ENCODE measurements at regions not wholly inside any gene's neighbourhood (a gene's known extent, or its start where the extent isn't known, plus 50 kb on each side); places are given as distances from the start of the nearest gene placed in this dataset.

DNA sequence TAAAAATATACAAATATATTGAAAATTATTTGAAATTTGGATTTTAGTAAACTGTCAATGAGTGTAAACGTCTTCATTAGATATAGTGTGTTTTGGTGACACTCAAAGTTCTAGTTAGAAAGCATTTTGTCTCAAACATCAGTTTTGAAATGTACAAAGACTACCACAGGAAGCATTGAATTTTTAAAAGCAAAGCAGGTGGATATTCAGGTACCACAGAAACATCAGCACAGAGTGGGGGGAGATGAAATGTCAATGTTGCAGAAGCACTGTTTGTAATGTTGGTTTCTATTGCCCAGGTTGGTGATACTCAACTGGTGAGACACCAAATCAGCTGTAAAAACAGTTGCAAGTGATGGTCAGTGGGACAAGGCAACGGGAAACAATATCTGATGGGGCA lies 136.5 kb upstream of the ITGA4 start:
- Histone ChIP-seq H3K36me3 (no peaks in the 10 kb centered on the region), H3K27me3 (no peaks in the 10 kb centered on the region), H3K4me1 (no peaks in the 10 kb centered on the region), H3K4me3 (no peak overlapping the region), H3K9me3 (no peaks in the 10 kb centered on the region), H3K27ac (no peak overlapping the region)
- intact Hi-C loops (cut with DNase I), result no loop called here
- TF ChIP-seq, protein P1, sequence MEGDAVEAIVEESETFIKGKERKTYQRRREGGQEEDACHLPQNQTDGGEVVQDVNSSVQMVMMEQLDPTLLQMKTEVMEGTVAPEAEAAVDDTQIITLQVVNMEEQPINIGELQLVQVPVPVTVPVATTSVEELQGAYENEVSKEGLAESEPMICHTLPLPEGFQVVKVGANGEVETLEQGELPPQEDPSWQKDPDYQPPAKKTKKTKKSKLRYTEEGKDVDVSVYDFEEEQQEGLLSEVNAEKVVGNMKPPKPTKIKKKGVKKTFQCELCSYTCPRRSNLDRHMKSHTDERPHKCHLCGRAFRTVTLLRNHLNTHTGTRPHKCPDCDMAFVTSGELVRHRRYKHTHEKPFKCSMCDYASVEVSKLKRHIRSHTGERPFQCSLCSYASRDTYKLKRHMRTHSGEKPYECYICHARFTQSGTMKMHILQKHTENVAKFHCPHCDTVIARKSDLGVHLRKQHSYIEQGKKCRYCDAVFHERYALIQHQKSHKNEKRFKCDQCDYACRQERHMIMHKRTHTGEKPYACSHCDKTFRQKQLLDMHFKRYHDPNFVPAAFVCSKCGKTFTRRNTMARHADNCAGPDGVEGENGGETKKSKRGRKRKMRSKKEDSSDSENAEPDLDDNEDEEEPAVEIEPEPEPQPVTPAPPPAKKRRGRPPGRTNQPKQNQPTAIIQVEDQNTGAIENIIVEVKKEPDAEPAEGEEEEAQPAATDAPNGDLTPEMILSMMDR (IDR thresholded peaks at IDR 0.05), result no peak
- TF ChIP-seq POLR2A (IDR thresholded peaks at IDR 0.05), result no peak
- no peak for DNase-seq
- 70 to 81% (median 76%) methylated on average over 2 of the region's 2 CpGs for WGBS, 4 donors
- no peak for ATAC-seq

GRCh38 chr2:181324912-181325311 lies 132.3 kb upstream of the ITGA4 start:
- no peaks in the 10 kb centered on the region for H3K4me1 ChIP-seq
- H3K36me3 ChIP-seq, result no peaks in the 10 kb centered on the region
- ATAC-seq, result no peak
- H3K27me3 ChIP-seq, result no peaks in the 10 kb centered on the region
- peaks cover 0 to 13% (median 0%) of the 10 kb centered on the region in 12 donors for H3K9me3 ChIP-seq
- no peak for TF ChIP-seq POLR2A (IDR thresholded peaks at IDR 0.05)
- TF ChIP-seq, protein P1 (IDR thresholded peaks at IDR 0.05), result no peak
- no peak overlapping the region for H3K27ac ChIP-seq
- intact Hi-C loops (cut with DNase I), result no loop called here
- no peak for DNase-seq
- no peak overlapping the region for H3K4me3 ChIP-seq

GRCh38 chr2:181326661-181327060 lies 130.5 kb upstream of the ITGA4 start:
- Histone ChIP-seq H3K9me3 (peaks cover 0 to 16% (median 0%) of the 10 kb centered on the region in 12 donors), H3K36me3 (no peaks in the 10 kb centered on the region), H3K27me3 (no peaks in the 10 kb centered on the region), H3K27ac (no peak overlapping the region), H3K4me3 (no peak overlapping the region), H3K4me1 (no peaks in the 10 kb centered on the region)
- DNase-seq (no peak), ATAC-seq (no peak)
- TF ChIP-seq, protein P1 (IDR thresholded peaks at IDR 0.05), result no peak
- no peak for TF ChIP-seq POLR2A (IDR thresholded peaks at IDR 0.05)
- intact Hi-C loops (cut with DNase I), result no loop called here
- 68 to 80% (median 74%) methylated on average over 2 of the region's 2 CpGs for WGBS, 4 donors

DNA sequence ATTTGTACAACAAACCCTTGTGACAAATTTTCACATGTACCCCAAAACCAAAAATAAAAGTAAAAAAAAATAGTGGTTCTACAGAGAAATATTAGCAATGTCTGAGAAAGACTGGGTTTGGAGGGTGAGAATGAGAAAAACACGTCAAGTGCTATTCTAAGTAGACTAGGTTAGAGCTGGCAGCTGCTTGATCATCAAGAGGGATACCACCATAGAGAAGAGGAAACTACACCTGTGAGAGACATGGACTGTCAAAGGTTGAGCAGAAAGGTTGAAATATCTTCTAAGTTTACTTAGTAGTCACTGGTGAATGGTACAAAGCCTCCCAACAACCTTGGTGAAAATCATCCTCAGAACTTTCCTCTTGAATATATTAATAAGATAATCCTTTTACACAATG lies 126.9 kb upstream of the ITGA4 start:
- no peaks in the 10 kb centered on the region for H3K4me1 ChIP-seq
- H3K27me3 ChIP-seq, result no peaks in the 10 kb centered on the region
- no peaks in the 10 kb centered on the region for H3K36me3 ChIP-seq
- intact Hi-C loops (cut with DNase I), result no loop called here
- peaks cover 0 to 16% (median 0%) of the 10 kb centered on the region in 12 donors for H3K9me3 ChIP-seq
- H3K27ac ChIP-seq, result no peak overlapping the region
- ATAC-seq (no peak), DNase-seq (no peak)
- 78 to 88% (median 85%) methylated on average over 1 of the region's 1 CpG for WGBS, 4 donors
- H3K4me3 ChIP-seq, result no peak overlapping the region
- TF ChIP-seq POLR2A (IDR thresholded peaks at IDR 0.05), result no peak
- TF ChIP-seq, protein P1 (IDR thresholded peaks at IDR 0.05), result no peak

Data from heart left ventricle (tissue), 16 donors.